Transverse colon (tissue), 4 donors: ENCODE measurements at regions not wholly inside any gene's neighbourhood (a gene's known extent, or its start where the extent isn't known, plus 50 kb on each side); places are given as distances from the start of the nearest gene placed in this dataset.

Source experiments
- DNase-seq: peaks from one replicate; pipeline ENCODE4 v3.0.0-alpha.2; 2019
- H3K27ac ChIP-seq, 4 donors: fragments of 200-600 bp; sonication (generic); 2 replicates each; pipeline ENCODE4 v1.5.1; 2016 to 2018; ENCODE audit warnings: inconsistent platforms in 4 of 4
- H3K27me3 ChIP-seq: fragments of 200-600 bp; sonication (generic); 2 replicates; pipeline ENCODE4 v1.5.1; 2017; ENCODE audit warnings: inconsistent platforms
- H3K36me3 ChIP-seq, 4 donors: fragments of 200-600 bp; sonication (generic); 2 replicates each; pipeline ENCODE4 v1.5.1; 2017 to 2019; ENCODE audit warnings: inconsistent platforms in 4 of 4
- H3K4me1 ChIP-seq, 4 donors: fragments of 200-600 bp; sonication (generic); 2 replicates each; pipeline ENCODE4 v1.5.1; 2017 to 2020; ENCODE audit warnings: inconsistent platforms in 4 of 4
- H3K4me3 ChIP-seq, 4 donors: fragments of 200-600 bp; sonication (generic); 1 replicate in 1 of 4; 2 replicates in 3 of 4; pipeline versions ENCODE4 v1.5.1 to v1.6.1; 2017 to 2019; ENCODE audit warnings: inconsistent platforms in 4 of 4
- H3K9me3 ChIP-seq, 2 donors: fragments of 200-600 bp; sonication (generic); 2 replicates each; pipeline ENCODE4 v1.5.1; 2017 to 2019; ENCODE audit warnings: inconsistent platforms in 2 of 2
- CTCF ChIP-seq, 5 experiments: fragments of 200-600 bp in 3 of 5; fragments of 450-650 bp in 2 of 5; sonication (generic) in 3 of 5; IDR thresholded peaks; 1 replicate in 2 of 5; 2 replicates in 3 of 5; pipeline ENCODE4 v1.5.1; 2016 to 2017; ENCODE audit warnings: antibody characterized with exemption in 5 of 5, inconsistent platforms in 3 of 5, mild to moderate bottlenecking in 2 of 5, moderate library complexity in 1 of 5
- EP300 ChIP-seq: sonication (generic); formaldehyde crosslinking; IDR thresholded peaks from one replicate; pipeline ENCODE4 v1.6.1; 2017; ENCODE audit warnings: antibody characterized with exemption, low read depth
- POLR2A ChIP-seq: fragments of 450-650 bp; IDR thresholded peaks from one replicate; pipeline ENCODE4 v1.6.1; 2016; ENCODE audit warnings: antibody characterized with exemption, mild to moderate bottlenecking, moderate library complexity
- POLR2AphosphoS5 ChIP-seq, 3 donors: sonication (generic); formaldehyde crosslinking; IDR thresholded peaks; one replicate each; pipeline ENCODE4 v1.6.1; 2016; ENCODE audit warnings: antibody characterized with exemption in 3 of 3
- WGBS, 2 donors: methylation state at CpG; one replicate each; pipeline ENCODE4 v1.1.5; 2018; ENCODE audit warnings: low coverage in 1 of 2; 5-methylcytosine and 5-hydroxymethylcytosine counted together
- in situ Hi-C, 4 donors: fragments of 200-750 bp; cut with MboI; loops; one replicate each; pipeline versions ENCODE4 v1.15.0 to v1.15.1; 2017; ENCODE audit warnings: low sequenced_read_pairs in 3 of 4, low pct_ligation_motif_present in 1 of 4, low pct_unique_long_range_greater_than_20kb in 1 of 4
- intact Hi-C: fragments of 100-400 bp; cut with DNase I; formaldehyde crosslinking; loops from one replicate; pipeline ENCODE4 v1.15.1; 2023; ENCODE audit warnings: low total_unique reads

GRCh38 chr9:31355159-31355882 is 1029.1 kb upstream of the ACO1 start:
- in situ Hi-C loops, result no loop called here
- H3K27ac ChIP-seq, result no peak overlapping the region

GRCh38 chr9:31355965-31356364 is 1028.5 kb upstream of the ACO1 start:
- in situ Hi-C loops (no loop called here), intact Hi-C loops (no loop called here)
- Histone ChIP-seq H3K27ac (no peak overlapping the region), H3K27me3 (no peaks in the 10 kb centered on the region), H3K4me3 (no peak overlapping the region), H3K9me3 (no peaks in the 10 kb centered on the region), H3K36me3 (no peaks in the 10 kb centered on the region), H3K4me1 (no peaks in the 10 kb centered on the region)
- TF ChIP-seq EP300, result no peak
- TF ChIP-seq CTCF (IDR thresholded peaks at IDR 0.05), result no peak
- no peak for TF ChIP-seq POLR2A
- DNase-seq, result no peak

More at GRCh38 chr9:31355159-31355882, 1029.1 kb upstream of the ACO1 start:
- H3K27me3 ChIP-seq, result no peaks in the 10 kb centered on the region
- no peak overlapping the region for H3K4me3 ChIP-seq
- WGBS, 2 donors, result 86 to 94% methylated on average over 5 of the region's 5 CpGs
- no peaks in the 10 kb centered on the region for H3K36me3 ChIP-seq
- H3K4me1 ChIP-seq, result no peaks in the 10 kb centered on the region
- intact Hi-C loops, result no loop called here
- DNase-seq, result no peak
- TF ChIP-seq POLR2AphosphoS5 (IDR thresholded peaks at IDR 0.05) (no peak), EP300 (no peak), CTCF (IDR thresholded peaks at IDR 0.05) (no peak), POLR2A (no peak)
- no peaks in the 10 kb centered on the region for H3K9me3 ChIP-seq

GRCh38 chr9:31359071-31359470 is 1025.4 kb upstream of the ACO1 start:
- intact Hi-C loops (no loop called here), in situ Hi-C loops (no loop called here)
- Histone ChIP-seq H3K27me3 (no peaks in the 10 kb centered on the region), H3K4me1 (no peaks in the 10 kb centered on the region), H3K27ac (no peak overlapping the region), H3K36me3 (no peaks in the 10 kb centered on the region), H3K9me3 (no peaks in the 10 kb centered on the region), H3K4me3 (no peak overlapping the region)
- no peak for DNase-seq
- no peak for TF ChIP-seq POLR2A
- no peak for TF ChIP-seq CTCF (IDR thresholded peaks at IDR 0.05)
- no peak for TF ChIP-seq POLR2AphosphoS5 (IDR thresholded peaks at IDR 0.05)
- no peak for TF ChIP-seq EP300

- Histone ChIP-seq H3K4me3 (no peak overlapping the region), H3K27ac (no peak overlapping the region), H3K4me1 (no peaks in the 10 kb centered on the region), H3K27me3 (no peaks in the 10 kb centered on the region), H3K9me3 (no peaks in the 10 kb centered on the region), H3K36me3 (no peaks in the 10 kb centered on the region)
- in situ Hi-C loops, result no loop called here
- no peak for TF ChIP-seq POLR2AphosphoS5 (IDR thresholded peaks at IDR 0.05)
- no peak for TF ChIP-seq POLR2A
- no peak for TF ChIP-seq CTCF (IDR thresholded peaks at IDR 0.05)
- no peak for TF ChIP-seq EP300
- intact Hi-C loops, result loop anchor here (5.0 kb wide), 1 partner anchor 748 kb away; no protein-coding TSS in a partner anchor
- WGBS, 2 donors, result 68 to 72% methylated on average over 5 of the region's 5 CpGs
- no peak for DNase-seq
Measured at GRCh38 chr9:31364171-31364570, 1020.3 kb upstream of the ACO1 start.
